Caco-2 (cell line): ENCODE measurements at regions not wholly inside any gene's neighbourhood (a gene's known extent, or its start where the extent isn't known, plus 50 kb on each side); places are given as distances from the start of the nearest gene placed in this dataset.

Experiments used
- BruUV-seq: library from RNA; stranded (reverse); fragments of 400-500 nt; replicated peaks from 2 replicates; lab custom pipeline; 2021; lab: Mats Ljungman, UMichigan
- CTCF ChIA-PET: fragments of 300-600 bp; sonication (Branson Sonifier 250); formaldehyde crosslinking; loops from one replicate; lab custom pipeline; 2022; ENCODE audit warnings: antibody characterized with exemption; lab: Charles Lee
- POLR2A ChIA-PET: fragments of 300-600 bp; sonication (Branson Sonifier 250); formaldehyde crosslinking; loops from one replicate; lab custom pipeline; 2022; ENCODE audit warnings: antibody characterized with exemption; lab: Charles Lee
- DNase-seq, 2 experiments: peaks; one replicate each; pipeline versions ENCODE4 v3.0.0 to v3.0.0-alpha.2; 2020 to 2022
- H3K27me3 ChIP-seq: replicated peaks from 2 replicates; pipeline ENCODE4 v1.6.0; 2011; ENCODE audit warnings: low read length; ENCODE audit not compliant: control insufficient read depth, insufficient read depth
- H3K36me3 ChIP-seq: 2 replicates; pipeline ENCODE4 v1.5.1; 2011; ENCODE audit warnings: low read length; ENCODE audit not compliant: control insufficient read depth, insufficient read depth
- H3K4me1 ChIP-seq: fragments of 250-450 bp; sonication (Bioruptor Pico); 2 replicates; pipeline ENCODE4 v1.5.1; 2020; ENCODE audit warnings: mild to moderate bottlenecking
- H3K4me3 ChIP-seq: 2 replicates; pipeline ENCODE4 v1.5.1; 2011; ENCODE audit warnings: low read depth, mild to moderate bottlenecking, control low read depth, low read length
- H3K9me3 ChIP-seq: fragments of 250-450 bp; sonication (Bioruptor Pico); 2 replicates; pipeline ENCODE4 v1.5.1; 2020; ENCODE audit warnings: mild to moderate bottlenecking, moderate library complexity
- H3K27ac Mint-ChIP-seq: one replicate; pipeline ENCODE4 v1.8.0; 2022; ENCODE audit warnings: mixed read lengths; ENCODE audit not compliant: unreplicated experiment
- H3K27me3 Mint-ChIP-seq: one replicate; pipeline ENCODE4 v1.8.0; 2022; ENCODE audit warnings: mixed read lengths; ENCODE audit not compliant: insufficient read depth, unreplicated experiment
- H3K36me3 Mint-ChIP-seq: one replicate; pipeline ENCODE4 v1.8.0; 2022; ENCODE audit warnings: mild to moderate bottlenecking, mixed read lengths; ENCODE audit not compliant: insufficient read depth, unreplicated experiment
- H3K4me1 Mint-ChIP-seq: one replicate; pipeline ENCODE4 v1.8.0; 2022; ENCODE audit warnings: low read depth, mixed read lengths; ENCODE audit not compliant: unreplicated experiment
- H3K4me3 Mint-ChIP-seq: one replicate; pipeline ENCODE4 v1.8.0; 2022; ENCODE audit warnings: mild to moderate bottlenecking, moderate library complexity, mixed read lengths; ENCODE audit not compliant: unreplicated experiment
- H3K9me3 Mint-ChIP-seq: one replicate; pipeline ENCODE4 v1.8.0; 2022; ENCODE audit warnings: mixed read lengths; ENCODE audit not compliant: unreplicated experiment
- CTCF ChIP-seq, 2 experiments: fragments of 200-600 bp in 1 of 2; IDR thresholded peaks; 1 replicate in 1 of 2; 2 replicates in 1 of 2; pipeline versions ENCODE4 v1.5.1 to v1.8.0; 2011 to 2022; ENCODE audit warnings: antibody characterized with exemption in 1 of 2, control low read depth in 1 of 2, inconsistent platforms in 1 of 2, low read depth in 1 of 2, low read length in 1 of 2, mild to moderate bottlenecking in 1 of 2, moderate library complexity in 1 of 2; ENCODE audit not compliant: insufficient read depth in 1 of 2, severe bottlenecking in 1 of 2, unreplicated experiment in 1 of 2
- intact Hi-C: fragments of 100-400 bp; cut with micrococcal nuclease; formaldehyde crosslinking; loops from one replicate; pipeline ENCODE4 v1.10.0; 2022; ENCODE audit not compliant: unreplicated experiment

DNA sequence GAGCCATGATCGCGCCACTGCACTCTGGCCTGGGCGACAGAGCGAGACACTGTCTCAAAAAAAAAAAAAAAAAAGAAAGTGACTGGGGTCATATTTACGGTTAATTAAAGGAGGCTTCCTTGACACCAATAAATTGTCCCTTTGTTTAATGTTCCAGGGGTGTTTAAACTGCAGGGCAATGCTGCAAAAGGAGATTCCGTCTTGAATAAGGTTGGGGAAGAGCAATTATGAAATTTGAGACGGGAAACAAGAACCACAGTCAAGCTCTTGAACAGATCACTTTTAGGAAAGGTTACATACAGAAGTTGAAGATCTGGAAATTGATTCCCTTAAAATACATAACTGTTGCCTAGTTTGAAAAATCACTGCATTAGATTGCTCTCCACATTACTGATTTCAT is 292.9 kb downstream of the DAD1 start:
- H3K27ac Mint-ChIP-seq = peak overlapping the region; percentile 67
- ChIA-PET POLR2A (no interaction called here), CTCF (no interaction called here)
- Histone ChIP-seq H3K4me1 (peaks cover 48% of the 10 kb centered on the region), H3K9me3 (peaks cover 22% of the 10 kb centered on the region), H3K36me3 (no peaks in the 10 kb centered on the region; the same call in 1 of the 2 replicates), H3K4me3 (no peak overlapping the region), H3K27me3 (no peaks in the 10 kb centered on the region)
- no TSS peak for BruUV-seq
- H3K27me3 Mint-ChIP-seq = no peaks in the 10 kb centered on the region
- TF ChIP-seq CTCF (IDR thresholded peaks at IDR 0.05; ENCODE audit: insufficient read depth in 1 of 2, low read depth in 1 of 2, low read length in 1 of 2, severe bottlenecking in 1 of 2, unreplicated experiment in 1 of 2) = no peak
- intact Hi-C loops = loop anchor here (2.0 kb wide), 1 partner anchor 31 kb away; no protein-coding TSS in a partner anchor
- H3K4me1 Mint-ChIP-seq = peaks cover 34% of the 10 kb centered on the region
- no peak overlapping the region for H3K4me3 Mint-ChIP-seq
- peaks cover 31% of the 10 kb centered on the region for H3K9me3 Mint-ChIP-seq
- peaks cover 14% of the 10 kb centered on the region for H3K36me3 Mint-ChIP-seq
- DNase-seq = no peak

DNA sequence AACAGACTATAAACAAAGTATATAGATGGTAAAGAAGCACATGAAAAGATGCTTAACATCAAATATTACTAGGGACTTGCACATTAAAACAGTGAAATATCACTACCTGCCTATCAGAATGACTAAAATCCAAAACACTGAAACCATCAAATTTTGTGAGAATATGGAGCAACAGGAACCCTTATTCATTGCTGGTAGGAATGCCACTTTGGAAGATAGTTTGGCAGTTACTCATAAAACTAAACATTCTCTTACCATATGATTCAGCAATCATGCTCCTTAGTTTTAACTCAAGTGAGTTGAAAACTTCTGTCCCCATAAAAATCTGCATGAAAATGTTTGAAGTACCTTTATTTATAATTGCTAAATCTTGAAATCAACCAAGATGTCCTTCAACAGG is 297.6 kb downstream of the DAD1 start:
- H3K9me3 Mint-ChIP-seq = peaks cover 36% of the 10 kb centered on the region
- no TSS peak for BruUV-seq
- Histone ChIP-seq H3K4me1 (peaks cover 55% of the 10 kb centered on the region), H3K27me3 (no peaks in the 10 kb centered on the region), H3K36me3 (no peaks in the 10 kb centered on the region; the same call in 1 of the 2 replicates), H3K4me3 (no peak overlapping the region), H3K9me3 (peaks cover 21% of the 10 kb centered on the region)
- H3K27ac Mint-ChIP-seq = no peak overlapping the region
- no peak overlapping the region for H3K4me3 Mint-ChIP-seq
- H3K27me3 Mint-ChIP-seq = no peaks in the 10 kb centered on the region
- peaks cover 13% of the 10 kb centered on the region for H3K36me3 Mint-ChIP-seq
- intact Hi-C loops = no loop called here
- ChIA-PET CTCF (interaction anchor here (0.7 kb wide), 1 partner anchor 180 kb away, joined by 4 read pairs; no protein-coding TSS in a partner anchor), POLR2A (no interaction called here)
- TF ChIP-seq CTCF (IDR thresholded peaks at IDR 0.05; ENCODE audit: insufficient read depth in 1 of 2, low read depth in 1 of 2, low read length in 1 of 2, severe bottlenecking in 1 of 2, unreplicated experiment in 1 of 2) = no peak
- no peak for DNase-seq
- peaks cover 44% of the 10 kb centered on the region for H3K4me1 Mint-ChIP-seq

GRCh38 chr14:22289570-22289969 is 299.5 kb downstream of the DAD1 start:
- Mint-ChIP-seq H3K27me3 (no peaks in the 10 kb centered on the region), H3K36me3 (peaks cover 8% of the 10 kb centered on the region), H3K9me3 (peaks cover 36% of the 10 kb centered on the region), H3K4me1 (peaks cover 37% of the 10 kb centered on the region), H3K4me3 (no peak overlapping the region), H3K27ac (peak overlapping the region; percentile 87)
- H3K9me3 ChIP-seq = peaks cover 13% of the 10 kb centered on the region
- BruUV-seq = no TSS peak
- no peak overlapping the region for H3K4me3 ChIP-seq
- no peak for TF ChIP-seq CTCF (IDR thresholded peaks at IDR 0.05; ENCODE audit: insufficient read depth in 1 of 2, low read depth in 1 of 2, low read length in 1 of 2, severe bottlenecking in 1 of 2, unreplicated experiment in 1 of 2)
- H3K4me1 ChIP-seq = peaks cover 39% of the 10 kb centered on the region
- no peaks in the 10 kb centered on the region for H3K27me3 ChIP-seq
- ChIA-PET POLR2A (no interaction called here), CTCF (interaction anchor here (0.8 kb wide), 1 partner anchor 63 kb away, joined by 4 read pairs; no protein-coding TSS in a partner anchor)
- no peaks in the 10 kb centered on the region; the same call in 1 of the 2 replicates for H3K36me3 ChIP-seq
- peak in 1 of 2 experiments; percentile 38 for DNase-seq
- intact Hi-C loops = no loop called here
